DMS153 treated with DMSO at 0.1 percent for 48 hours (cell line): ENCODE measurements at regions not wholly inside any gene's neighbourhood (a gene's known extent, or its start where the extent isn't known, plus 50 kb on each side); places are given as distances from the start of the nearest gene placed in this dataset.

ENCODE experiments used
- DNase-seq: peaks from one replicate; lab custom pipeline; 2025; ENCODE audit not compliant: unreplicated experiment; lab: John Stamatoyannopoulos, UW

- DNase-seq = no peak
Observed at GRCh38 chr4:171639540-171639939, 173.7 kb upstream of the GALNTL6 start.

GRCh38 chr4:171636606-171637005 is 176.6 kb upstream of the GALNTL6 start:
- DNase-seq = no peak

GRCh38 chr4:171629737-171630136 is 183.5 kb upstream of the GALNTL6 start:
- DNase-seq = no peak

- no peak for DNase-seq
Observed at GRCh38 chr4:171629182-171629581, 184.0 kb upstream of the GALNTL6 start.

GRCh38 chr4:171626554-171626953 is 186.7 kb upstream of the GALNTL6 start:
- no peak for DNase-seq

GRCh38 chr4:171622729-171623128 is 190.5 kb upstream of the GALNTL6 start:
- DNase-seq = no peak

GRCh38 chr4:171621646-171622045 is 191.6 kb upstream of the GALNTL6 start:
- DNase-seq = no peak

- DNase-seq = no peak
Observed at GRCh38 chr4:171612907-171613306, 200.3 kb upstream of the GALNTL6 start.

GRCh38 chr4:171602638-171603355 is 210.4 kb upstream of the GALNTL6 start:
- DNase-seq = no peak

GRCh38 chr4:171601091-171601490 is 212.1 kb upstream of the GALNTL6 start:
- DNase-seq = no peak

GRCh38 chr4:171599628-171600027 is 213.6 kb upstream of the GALNTL6 start:
- no peak for DNase-seq

GRCh38 chr4:171594293-171594692 is 218.9 kb upstream of the GALNTL6 start:
- DNase-seq = no peak

GRCh38 chr4:171590716-171591115 is 222.5 kb upstream of the GALNTL6 start:
- no peak for DNase-seq

GRCh38 chr4:171588764-171589163 is 224.4 kb upstream of the GALNTL6 start:
- DNase-seq = no peak

GRCh38 chr4:171588051-171588545 is 225.1 kb upstream of the GALNTL6 start:
- no peak for DNase-seq

GRCh38 chr4:171583790-171584189 is 229.4 kb upstream of the GALNTL6 start:
- DNase-seq = no peak

- no peak for DNase-seq
Observed at GRCh38 chr4:171582961-171583581, 230.1 kb upstream of the GALNTL6 start.

- DNase-seq = no peak
Observed at GRCh38 chr4:171573181-171573580, 240.0 kb upstream of the GALNTL6 start.

- DNase-seq = no peak
Observed at GRCh38 chr4:171565130-171565788, 247.9 kb upstream of the GALNTL6 start.

GRCh38 chr4:171561419-171561818 is 251.8 kb upstream of the GALNTL6 start:
- DNase-seq = no peak

GRCh38 chr4:171553961-171554360 is 259.2 kb upstream of the GALNTL6 start:
- DNase-seq = no peak

- DNase-seq = no peak
Observed at GRCh38 chr4:171542640-171543039, 270.6 kb upstream of the GALNTL6 start.
